UCSD-AML1 (cell line): ENCODE measurements at regions not wholly inside any gene's neighbourhood (a gene's known extent, or its start where the extent isn't known, plus 50 kb on each side); places are given as distances from the start of the nearest gene placed in this dataset.

ENCODE experiments used
- DNase-seq: peaks from one replicate; lab custom pipeline; 2025; ENCODE audit not compliant: unreplicated experiment; lab: John Stamatoyannopoulos, UW

DNA sequence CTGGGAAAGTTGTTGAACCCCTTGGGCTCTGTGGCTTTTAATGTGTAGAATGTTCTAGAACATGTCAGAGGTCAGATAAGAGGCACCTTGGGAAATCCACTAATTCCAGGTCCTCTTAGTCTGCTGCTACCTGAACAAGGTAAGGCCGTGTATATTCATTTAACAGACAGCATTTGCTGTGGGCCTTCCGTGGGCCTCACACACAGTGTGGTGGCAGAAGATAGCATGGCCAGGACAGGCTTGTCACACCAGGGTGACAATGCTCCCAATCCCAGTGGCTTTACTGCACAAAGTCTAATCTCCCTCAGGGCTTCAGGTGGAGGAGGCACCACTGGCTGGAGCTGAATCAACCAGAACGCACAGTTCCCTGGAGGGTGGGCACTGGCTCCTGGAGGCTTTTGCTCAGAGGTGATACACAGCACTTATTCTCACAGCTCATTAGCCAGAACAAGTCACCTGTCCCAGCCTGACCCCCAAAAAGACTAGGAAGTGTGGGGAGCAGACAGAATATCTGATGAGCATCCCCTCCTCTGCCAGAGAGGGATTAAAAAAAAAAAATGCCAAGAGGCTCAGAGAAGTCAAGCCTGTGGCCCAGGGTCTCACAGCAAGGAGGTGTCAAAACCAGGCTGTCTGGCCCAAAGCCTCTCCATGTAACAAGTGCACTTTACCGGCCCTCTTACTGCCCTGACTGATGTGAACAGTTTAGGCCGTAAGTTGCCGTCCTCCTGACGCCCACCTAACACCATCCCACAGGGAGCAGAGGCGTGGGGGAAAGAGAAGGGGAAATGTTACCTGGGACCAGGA lies 216.9 kb upstream of the RAB6C start:
- DNase-seq: no peak

DNA sequence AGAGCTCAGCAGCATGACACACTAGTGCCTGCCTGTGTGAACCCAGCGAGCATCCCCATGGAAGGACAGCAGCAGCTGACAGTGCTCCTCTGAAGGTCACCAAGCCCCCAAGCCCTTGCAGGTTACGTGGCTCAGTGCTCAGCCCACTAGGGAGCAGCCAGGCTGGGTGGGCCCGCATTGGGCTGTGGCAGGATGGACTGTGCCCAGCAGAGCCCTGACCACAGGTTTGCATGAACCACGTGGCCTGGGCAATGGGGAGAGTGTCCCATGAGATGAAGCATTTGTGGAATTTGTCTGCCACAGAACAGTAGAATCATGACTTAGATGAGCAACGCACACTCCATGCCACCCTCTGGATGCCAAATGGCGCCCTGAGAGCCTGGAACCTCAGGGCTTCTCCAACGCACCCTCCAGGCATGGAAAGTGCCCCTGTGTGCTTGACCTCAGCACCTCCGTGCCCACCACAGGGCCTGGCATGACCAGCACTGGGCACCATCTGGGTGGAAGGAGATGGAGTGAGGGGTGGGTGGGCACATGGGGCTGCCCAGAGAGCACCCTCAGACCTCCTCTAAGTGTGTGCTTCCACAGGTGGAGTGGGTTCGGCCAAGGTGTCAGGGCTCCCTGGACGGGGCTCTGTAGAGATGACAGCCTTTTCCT lies 216.1 kb upstream of the RAB6C start:
- no peak for DNase-seq

DNA sequence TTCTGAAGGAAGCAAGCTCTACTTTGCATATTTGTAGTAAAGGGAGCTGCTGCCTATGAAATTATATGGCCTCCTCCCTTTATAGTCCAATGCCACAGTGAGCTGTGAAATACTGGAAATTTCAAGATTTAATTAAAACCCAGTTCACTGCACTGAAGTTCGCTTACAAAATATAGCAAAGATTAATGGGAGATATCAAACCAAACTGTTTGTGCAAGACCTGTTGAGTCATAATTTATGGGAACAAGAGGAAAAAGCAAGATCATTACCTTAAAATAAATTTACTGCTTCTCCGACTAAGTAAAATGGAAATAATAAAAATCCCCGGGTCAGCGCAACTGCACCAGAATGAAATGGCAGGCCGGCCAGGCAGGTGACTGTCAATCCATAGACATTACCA lies 215.5 kb upstream of the RAB6C start:
- DNase-seq: no peak

DNA sequence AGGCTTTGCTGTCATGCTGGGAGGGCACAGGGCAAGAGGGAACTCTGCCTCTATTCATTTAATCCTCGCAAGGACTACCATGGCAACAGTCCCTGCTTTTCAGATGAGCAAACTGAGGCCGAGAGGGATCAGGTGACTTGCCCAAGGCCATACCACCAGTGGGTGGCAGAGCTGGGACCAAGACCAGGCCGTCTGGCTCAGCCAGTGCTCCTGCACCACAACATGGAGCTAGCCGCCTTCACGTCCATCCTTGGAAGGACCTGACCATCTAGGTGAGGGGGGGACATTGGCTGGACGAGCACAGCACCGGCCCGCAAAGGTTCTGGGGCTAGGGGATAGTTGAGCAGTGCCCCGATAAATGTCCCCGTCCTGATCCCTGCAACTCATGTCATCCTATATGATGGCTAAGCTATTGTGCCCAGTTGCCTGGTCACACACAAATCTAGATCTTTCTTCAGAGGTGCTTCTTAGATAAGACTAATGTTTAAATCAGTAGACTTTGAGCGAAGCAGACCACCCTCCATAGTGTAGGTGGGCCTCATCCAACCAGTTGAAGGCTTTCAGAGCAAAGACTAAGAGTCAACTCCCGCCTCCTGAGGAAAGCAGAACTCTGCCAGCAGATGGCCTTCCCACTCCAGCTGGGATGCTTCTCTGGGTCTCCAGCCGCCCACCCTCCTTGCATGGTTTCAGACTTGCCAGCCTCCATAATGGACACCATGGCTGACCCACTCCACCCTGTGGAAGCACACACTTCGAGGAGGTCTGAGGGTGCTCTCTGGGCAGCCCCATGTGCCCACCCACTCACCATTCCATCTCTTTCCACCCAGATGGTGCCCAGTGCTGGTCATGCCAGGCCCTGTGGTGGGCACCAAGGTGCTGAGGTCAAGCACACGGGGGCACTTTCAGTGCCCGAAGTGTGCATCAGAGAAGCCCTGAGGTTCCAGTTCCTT lies 214.8 kb upstream of the RAB6C start:
- DNase-seq: no peak

DNA sequence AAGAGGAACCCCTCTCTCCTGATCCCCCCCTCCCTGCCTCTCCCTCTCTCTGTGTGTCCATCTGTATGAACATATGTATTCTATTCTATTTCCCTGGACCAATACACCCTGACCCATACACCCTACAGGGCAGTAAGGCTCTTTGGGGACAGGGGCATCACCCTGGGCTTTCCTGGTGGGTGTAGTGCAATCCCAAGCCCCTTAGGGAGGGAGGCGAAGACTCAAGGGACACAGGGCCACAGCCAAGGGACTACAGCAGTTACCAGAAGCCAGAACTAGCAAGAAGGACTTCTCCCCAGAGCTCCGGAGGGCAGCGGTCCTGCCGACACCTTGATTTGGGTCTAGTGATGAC lies 214.2 kb upstream of the RAB6C start:
- no peak for DNase-seq

DNA sequence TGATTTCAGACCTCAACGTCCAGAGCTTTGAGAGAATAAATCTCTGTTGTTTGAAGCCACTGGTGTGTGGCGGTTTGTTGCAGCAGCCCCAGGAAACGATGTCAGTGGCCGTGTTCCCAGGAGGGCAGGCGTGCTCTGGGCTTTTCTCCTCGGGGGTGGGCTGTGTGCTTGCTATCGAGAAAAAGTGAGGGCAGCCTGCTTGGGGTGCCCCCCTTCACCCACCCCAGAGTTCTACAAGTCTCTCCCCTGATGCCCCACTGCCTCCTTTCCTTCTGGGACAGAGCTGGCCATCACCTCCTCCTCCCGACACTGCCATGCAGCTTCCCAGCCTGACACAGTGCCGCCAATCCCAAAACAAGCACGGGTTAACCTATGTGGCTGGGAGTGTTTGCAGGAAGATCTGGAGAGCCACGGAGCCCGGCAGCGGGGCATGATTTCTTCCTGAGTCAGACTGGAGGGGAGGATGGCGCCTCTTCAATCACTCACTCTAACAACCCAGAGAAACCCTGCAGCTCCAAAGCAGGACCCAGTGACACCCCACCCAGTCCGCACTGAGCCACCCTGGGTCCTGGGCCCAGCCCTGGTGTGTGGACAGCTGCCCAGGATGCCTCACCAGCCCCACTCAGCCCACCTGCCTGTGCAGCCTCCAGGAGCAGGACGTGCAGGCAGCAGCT lies 213.7 kb upstream of the RAB6C start:
- no peak for DNase-seq

DNA sequence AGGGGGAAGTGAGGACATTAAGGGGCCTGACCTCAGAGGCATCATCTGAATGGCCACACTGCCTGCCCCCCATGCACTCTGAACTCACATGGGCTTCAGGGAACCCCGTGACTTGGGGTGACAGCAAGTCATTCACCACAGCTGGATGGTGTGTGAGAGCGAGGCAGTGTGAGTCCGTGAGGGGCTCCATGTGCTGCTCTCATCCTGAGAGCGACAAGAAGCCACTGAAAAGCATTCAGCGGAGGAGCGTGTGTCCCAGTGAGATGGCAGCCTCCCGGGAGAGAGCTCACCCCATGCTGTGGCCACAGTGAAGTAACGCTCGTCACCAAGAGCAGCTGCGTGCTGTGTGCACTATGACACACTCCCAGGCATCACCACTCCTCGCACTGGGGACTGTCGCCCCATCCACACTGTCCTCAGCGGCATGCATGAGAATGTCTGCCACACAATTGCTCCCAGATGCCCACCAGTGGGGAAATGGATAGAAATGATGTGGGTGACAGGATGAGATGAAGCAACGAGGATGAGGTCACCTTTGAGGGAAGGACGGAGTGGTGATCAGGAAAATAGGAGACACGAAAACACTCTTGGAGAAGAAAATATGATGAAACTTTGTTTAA lies 213.0 kb upstream of the RAB6C start:
- DNase-seq: no peak

DNA sequence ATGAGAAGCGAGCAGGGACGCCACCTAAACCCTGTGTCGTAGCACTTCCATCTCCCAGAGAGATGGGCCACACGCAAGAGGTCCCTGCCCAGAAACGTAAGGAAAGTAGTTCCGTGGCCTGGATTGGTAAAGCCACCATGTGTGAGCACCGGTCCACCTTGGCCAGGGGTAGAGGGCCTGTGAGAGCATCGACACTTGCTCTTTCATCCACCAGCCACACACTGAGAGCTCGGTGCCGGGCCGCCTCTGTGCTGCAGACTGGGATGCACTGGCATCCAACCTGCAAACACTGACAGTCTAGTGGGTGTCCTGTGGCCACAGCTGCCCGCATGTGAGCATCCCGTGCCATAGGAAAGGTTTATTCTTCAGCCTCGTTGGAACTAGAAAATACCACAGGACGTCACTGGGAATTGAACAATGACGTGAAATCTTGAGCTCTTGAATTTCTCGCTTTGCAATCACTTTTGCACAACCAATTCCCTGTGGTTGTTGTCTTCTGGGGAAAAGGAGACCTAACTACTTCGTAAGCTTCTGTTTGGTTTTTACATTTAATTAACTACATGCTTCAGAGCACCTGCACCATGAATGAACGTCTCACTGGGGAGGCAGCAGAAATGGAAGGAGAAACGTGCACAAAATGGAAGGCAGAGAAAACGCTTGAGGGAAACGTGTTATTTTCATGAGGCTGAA lies 212.0 kb upstream of the RAB6C start:
- no peak for DNase-seq

DNA sequence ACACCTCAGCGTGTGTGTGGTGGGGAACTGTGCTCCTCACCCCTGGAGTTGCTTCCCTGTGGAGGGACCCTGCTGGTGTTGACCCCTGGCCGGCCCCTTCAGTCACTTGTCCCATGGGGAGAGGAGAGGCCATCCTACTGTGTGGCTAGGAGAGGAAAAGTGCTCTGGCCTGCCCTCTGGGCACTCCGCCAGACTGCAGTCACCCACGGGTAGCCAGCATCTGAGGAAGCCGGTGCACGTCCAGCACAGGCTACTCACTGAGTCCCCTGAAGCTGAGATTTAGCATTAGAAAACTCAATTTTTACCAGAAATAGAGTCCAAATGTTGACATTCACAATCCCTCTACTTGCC lies 211.5 kb upstream of the RAB6C start:
- DNase-seq: no peak

DNA sequence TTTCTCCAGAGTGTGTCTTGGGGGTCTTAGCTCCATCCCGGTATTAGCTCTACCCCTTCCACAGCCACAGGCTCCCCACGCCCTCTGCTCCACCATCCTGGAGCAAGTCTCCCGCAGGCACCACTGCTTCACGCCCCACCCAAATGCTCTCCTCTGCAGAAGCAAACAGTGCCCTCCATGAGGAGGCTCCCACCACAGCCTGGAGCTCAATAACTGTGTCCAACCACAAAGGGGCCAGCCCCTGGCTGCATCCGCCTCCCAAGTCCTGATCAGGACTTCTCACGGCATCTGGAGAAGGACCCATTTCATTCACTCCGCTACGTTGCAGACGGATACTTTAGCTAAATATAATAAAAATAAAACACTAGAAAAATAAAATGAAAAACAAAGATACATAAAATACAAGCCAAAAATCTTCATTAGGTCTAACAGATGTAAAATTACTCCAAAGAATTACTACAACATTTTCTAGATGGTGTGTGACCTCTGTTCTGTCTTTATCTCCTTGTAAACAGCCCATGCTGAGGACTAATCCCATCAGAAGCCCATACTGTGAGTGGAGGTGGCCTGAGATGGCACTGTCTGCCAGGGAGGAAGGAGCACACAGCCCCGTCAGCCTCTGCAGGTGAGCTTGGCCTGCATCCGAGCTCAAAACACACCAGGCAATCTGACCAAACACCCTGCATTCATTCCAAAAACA lies 210.8 kb upstream of the RAB6C start:
- no peak for DNase-seq

DNA sequence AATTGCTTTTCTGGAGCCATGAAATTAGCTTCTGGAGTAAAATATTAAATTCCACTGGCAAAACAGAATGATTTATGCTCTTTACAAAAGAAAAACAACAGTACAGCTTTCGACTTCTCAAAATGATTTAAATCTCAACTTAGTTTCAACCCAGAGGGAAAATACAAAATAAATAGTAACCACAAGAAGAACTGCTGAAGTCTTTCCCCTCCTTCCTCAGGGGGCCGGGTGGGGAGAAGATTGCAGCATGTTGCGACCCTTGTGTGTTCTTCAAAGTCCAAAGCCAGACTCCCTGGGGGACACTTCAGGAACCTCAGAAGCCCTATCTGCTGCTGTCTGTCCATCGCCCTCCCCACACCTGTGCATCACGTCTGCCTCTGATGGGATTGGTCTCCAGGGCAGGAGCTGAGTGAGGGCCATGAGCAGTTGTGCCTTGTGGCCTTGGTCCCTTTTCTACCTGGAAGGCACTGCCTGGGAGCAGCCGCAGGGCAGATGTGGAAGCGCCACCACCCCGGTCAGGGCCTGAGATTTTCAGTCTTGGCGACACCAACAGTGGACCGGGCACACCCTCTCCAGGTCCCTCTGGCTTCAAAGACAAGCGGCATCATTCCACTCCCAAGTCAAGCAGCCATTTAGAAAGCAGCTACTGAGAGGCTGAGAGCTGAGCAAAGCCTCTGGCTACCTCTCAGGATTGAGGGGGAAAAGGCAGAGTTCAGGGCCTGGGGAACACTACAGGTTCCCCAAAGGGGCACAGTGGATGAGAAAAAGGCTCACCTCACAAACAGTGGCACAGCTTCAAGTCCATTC lies 210.1 kb upstream of the RAB6C start:
- no peak for DNase-seq

DNA sequence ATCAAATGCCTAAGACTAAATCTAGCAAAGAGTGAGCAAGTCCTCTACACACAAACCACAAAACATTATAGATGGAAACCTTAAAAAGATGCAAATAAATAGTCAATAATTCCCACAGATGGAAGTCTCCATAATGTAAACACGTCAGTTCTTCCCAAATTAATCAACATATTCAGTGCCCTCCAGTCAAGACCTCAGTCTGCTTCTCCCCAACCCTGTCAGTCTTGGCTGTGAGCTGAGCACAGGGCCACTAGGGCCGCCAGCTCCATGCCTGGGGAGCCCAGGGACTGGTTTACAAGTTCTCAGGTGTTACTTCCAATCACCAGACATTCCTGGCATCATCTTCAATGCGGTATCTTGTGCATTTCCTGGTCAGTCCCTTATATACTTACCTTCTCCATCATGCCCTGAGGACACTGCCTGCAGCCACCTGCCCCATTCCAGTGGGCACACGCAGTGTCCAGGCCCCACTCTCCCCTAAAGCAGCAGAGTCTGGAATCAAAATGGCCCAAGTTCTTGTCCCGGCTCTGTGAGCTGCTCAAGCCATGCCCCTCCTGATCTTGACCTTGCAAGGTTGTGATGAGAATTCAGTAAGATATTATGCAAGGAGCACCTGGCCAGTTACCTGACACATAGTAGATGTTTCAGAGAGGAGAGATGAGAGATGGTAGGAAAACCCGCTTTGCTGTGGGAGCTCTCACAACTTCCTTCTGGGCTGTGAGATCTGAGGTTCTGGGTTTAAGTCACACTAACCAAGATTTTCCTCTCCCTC lies 207.9 kb upstream of the RAB6C start:
- DNase-seq: no peak

DNA sequence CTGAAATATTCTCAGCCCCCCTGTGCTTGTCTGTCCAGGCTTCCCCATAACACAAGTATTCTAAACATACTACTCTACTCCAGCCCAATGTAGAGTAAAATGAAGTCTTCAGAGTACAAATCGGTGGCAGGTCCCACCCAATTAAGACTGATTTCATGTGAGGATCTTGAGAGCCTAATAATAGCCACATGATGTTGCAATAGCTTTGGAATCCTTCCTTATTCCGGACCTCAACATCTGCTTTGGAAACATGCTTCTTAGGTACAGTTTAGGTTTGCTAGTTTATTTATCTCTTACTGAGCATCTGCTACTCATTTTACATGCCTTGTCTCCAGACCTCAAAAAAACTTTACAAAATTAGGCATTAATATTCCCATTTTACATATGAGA lies 207.3 kb upstream of the RAB6C start:
- no peak for DNase-seq

DNA sequence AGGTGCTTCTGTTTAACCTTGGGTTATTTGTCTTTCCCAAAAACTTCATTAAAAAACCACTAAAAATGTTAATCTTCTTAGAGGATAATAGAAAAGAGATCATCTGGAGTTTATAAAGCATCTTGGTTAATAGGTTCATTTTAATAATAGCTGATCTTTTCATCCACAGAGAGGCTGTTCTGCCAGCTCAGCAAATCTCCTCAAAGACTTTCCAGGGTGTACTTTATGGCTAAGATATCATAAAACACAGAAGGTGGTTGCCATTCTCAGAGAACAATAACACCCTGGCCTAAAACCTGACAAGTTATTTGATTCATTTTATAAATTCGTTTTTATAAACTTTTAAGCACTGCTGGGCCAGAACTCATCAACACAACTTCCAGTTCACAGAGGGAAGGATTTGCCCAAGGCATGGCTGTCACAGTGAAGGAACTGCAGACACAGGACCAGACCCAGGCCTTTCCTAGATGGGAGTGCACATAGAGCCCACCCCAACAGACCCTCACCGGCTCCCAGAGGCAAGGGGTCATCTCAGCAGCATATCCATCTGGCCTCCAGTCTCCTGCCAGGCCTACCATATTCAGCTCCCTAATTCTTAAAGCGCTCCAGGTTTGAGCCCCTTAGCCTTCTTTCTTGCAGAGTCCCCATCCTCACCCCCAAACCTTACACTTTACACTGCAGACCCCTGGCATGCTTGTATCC lies 203.4 kb upstream of the RAB6C start:
- DNase-seq: no peak

DNA sequence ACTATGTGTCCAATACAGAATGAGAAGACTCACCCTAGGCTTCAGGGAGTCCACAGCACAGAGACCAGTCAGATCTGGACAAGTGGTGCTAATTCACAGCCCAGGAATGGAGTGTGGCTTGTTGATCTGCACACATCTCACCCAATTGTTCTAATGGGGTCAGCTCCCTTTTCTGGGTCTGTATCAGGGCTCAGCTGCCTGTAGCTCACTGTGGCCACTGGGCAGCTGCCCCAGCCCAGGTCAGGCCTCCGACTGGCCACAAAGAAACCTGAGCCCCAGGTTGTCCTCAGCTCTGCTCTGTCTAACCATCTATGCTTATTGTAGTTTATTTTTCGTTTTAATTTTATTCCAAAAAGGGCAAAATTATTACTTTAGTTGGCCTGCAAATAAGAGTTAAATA lies 202.3 kb upstream of the RAB6C start:
- DNase-seq: no peak

DNA sequence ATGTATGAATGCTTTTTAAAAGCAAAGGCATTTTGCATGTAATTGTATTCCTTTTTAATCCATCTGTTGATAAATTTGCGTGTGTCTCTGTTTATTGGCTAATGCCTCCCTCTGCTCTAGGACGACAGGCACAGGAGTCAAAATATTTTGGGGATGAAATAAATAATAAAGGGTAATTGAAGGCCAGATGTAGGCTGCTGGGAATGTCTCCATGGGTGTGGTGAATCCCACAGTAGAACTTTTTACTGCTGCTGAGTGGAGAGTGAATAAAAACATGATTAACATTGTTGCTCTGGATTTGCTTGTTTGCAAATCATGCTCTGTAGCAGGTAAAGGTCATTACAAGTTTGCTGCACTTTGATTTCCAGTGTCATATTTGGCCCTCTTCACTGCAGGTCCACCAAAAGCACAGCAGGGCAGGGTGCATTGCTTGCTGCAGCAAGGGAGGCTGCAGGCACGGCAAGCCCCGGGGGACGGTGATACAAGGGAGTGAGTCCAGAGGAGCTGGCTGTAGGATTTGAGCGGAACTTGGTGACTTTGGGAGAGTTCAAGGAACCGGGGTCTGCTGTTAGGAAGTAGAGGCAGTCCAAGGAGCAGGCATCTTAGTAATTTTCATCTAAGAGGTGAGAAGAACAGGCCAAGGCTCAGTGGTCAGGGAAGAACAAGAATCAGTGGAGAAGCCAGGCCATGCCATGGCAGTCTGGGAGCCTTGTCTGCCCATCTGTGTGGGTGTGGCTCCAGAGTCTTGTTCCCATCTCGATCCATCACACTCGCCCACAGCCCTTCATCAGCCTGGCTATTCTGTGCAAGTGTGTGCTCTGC lies 201.5 kb upstream of the RAB6C start:
- no peak for DNase-seq

DNA sequence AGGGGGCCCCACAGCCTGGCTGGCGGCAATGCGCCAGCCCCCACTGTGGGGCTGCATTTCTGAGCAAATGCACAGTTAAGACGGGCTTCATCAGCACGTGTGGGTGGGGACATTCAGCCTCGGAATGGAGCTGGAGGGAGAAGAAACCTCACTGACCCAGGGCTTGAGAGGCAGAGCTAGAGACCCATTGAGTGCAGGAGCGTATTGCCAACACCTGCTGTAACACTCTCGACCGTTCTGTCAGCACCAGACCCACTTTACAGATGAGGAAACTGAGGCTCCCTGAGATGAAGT lies 200.9 kb upstream of the RAB6C start:
- no peak for DNase-seq
